ENCODE measurements at regions not wholly inside any gene's neighbourhood (a gene's known extent, or its start where the extent isn't known, plus 50 kb on each side); places are given as distances from the start of the nearest gene placed in this dataset.

- Histone ChIP-seq H3K4me1 (ENCODE audit: control insufficient read depth in 1 of 2, insufficient read depth in 1 of 2, low read depth in 1 of 2, low read length in 1 of 2) (no peaks in the 10 kb centered on the region), H3K4me3 (ENCODE audit: low read depth in 1 of 2, low read length in 1 of 2) (no peak overlapping the region), H3K9me3 (no peaks in the 10 kb centered on the region), H3K27ac (no peak overlapping the region), H3K36me3 (no peaks in the 10 kb centered on the region), H3K27me3 (no peaks in the 10 kb centered on the region)
- TF ChIP-seq, protein P1, sequence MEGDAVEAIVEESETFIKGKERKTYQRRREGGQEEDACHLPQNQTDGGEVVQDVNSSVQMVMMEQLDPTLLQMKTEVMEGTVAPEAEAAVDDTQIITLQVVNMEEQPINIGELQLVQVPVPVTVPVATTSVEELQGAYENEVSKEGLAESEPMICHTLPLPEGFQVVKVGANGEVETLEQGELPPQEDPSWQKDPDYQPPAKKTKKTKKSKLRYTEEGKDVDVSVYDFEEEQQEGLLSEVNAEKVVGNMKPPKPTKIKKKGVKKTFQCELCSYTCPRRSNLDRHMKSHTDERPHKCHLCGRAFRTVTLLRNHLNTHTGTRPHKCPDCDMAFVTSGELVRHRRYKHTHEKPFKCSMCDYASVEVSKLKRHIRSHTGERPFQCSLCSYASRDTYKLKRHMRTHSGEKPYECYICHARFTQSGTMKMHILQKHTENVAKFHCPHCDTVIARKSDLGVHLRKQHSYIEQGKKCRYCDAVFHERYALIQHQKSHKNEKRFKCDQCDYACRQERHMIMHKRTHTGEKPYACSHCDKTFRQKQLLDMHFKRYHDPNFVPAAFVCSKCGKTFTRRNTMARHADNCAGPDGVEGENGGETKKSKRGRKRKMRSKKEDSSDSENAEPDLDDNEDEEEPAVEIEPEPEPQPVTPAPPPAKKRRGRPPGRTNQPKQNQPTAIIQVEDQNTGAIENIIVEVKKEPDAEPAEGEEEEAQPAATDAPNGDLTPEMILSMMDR (IDR thresholded peaks at IDR 0.05) = no peak
Measured at GRCh38 chr7:153397459-153397858, 637.9 kb downstream of the ACTR3B start.

- TF ChIP-seq, protein P1 (IDR thresholded peaks at IDR 0.05) = no peak
- Histone ChIP-seq H3K27me3 (no peaks in the 10 kb centered on the region), H3K36me3 (no peaks in the 10 kb centered on the region), H3K9me3 (no peaks in the 10 kb centered on the region), H3K4me1 (ENCODE audit: control insufficient read depth in 1 of 2, insufficient read depth in 1 of 2, low read depth in 1 of 2, low read length in 1 of 2) (no peaks in the 10 kb centered on the region), H3K4me3 (ENCODE audit: low read depth in 1 of 2, low read length in 1 of 2) (no peak overlapping the region), H3K27ac (no peak overlapping the region)
Measured at GRCh38 chr7:153397906-153398305, 638.4 kb downstream of the ACTR3B start.

- no peak overlapping the region for H3K4me3 ChIP-seq (ENCODE audit: low read depth in 1 of 2, low read length in 1 of 2)
- H3K27ac ChIP-seq = no peak overlapping the region
- no peaks in the 10 kb centered on the region for H3K9me3 ChIP-seq
- TF ChIP-seq, protein P1 (IDR thresholded peaks at IDR 0.05) = no peak
- no peaks in the 10 kb centered on the region for H3K27me3 ChIP-seq
- H3K36me3 ChIP-seq = no peaks in the 10 kb centered on the region
- no peaks in the 10 kb centered on the region for H3K4me1 ChIP-seq (ENCODE audit: control insufficient read depth in 1 of 2, insufficient read depth in 1 of 2, low read depth in 1 of 2, low read length in 1 of 2)
Measured at GRCh38 chr7:153398370-153398769, 638.8 kb downstream of the ACTR3B start.

GRCh38 chr7:153398789-153399553, 639.4 kb downstream of the ACTR3B start:
- no peak overlapping the region for H3K27ac ChIP-seq
- H3K4me3 ChIP-seq (ENCODE audit: low read depth in 1 of 2, low read length in 1 of 2) = no peak overlapping the region
- H3K36me3 ChIP-seq = no peaks in the 10 kb centered on the region
- TF ChIP-seq, protein P1 (IDR thresholded peaks at IDR 0.05) = no peak
- H3K9me3 ChIP-seq = no peaks in the 10 kb centered on the region
- no peaks in the 10 kb centered on the region for H3K27me3 ChIP-seq
- no peaks in the 10 kb centered on the region for H3K4me1 ChIP-seq (ENCODE audit: control insufficient read depth in 1 of 2, insufficient read depth in 1 of 2, low read depth in 1 of 2, low read length in 1 of 2)

- Histone ChIP-seq H3K4me3 (ENCODE audit: low read depth in 1 of 2, low read length in 1 of 2) (no peak overlapping the region), H3K36me3 (no peaks in the 10 kb centered on the region), H3K27ac (no peak overlapping the region), H3K9me3 (no peaks in the 10 kb centered on the region), H3K27me3 (no peaks in the 10 kb centered on the region), H3K4me1 (ENCODE audit: control insufficient read depth in 1 of 2, insufficient read depth in 1 of 2, low read depth in 1 of 2, low read length in 1 of 2) (no peaks in the 10 kb centered on the region)
- TF ChIP-seq, protein P1 (IDR thresholded peaks at IDR 0.05) = no peak
Measured at GRCh38 chr7:153399554-153399940, 640.0 kb downstream of the ACTR3B start.

Data from neutrophil (primary cell).